ENCODE measurements at regions not wholly inside any gene's neighbourhood (a gene's known extent, or its start where the extent isn't known, plus 50 kb on each side); places are given as distances from the start of the nearest gene placed in this dataset.

DNA sequence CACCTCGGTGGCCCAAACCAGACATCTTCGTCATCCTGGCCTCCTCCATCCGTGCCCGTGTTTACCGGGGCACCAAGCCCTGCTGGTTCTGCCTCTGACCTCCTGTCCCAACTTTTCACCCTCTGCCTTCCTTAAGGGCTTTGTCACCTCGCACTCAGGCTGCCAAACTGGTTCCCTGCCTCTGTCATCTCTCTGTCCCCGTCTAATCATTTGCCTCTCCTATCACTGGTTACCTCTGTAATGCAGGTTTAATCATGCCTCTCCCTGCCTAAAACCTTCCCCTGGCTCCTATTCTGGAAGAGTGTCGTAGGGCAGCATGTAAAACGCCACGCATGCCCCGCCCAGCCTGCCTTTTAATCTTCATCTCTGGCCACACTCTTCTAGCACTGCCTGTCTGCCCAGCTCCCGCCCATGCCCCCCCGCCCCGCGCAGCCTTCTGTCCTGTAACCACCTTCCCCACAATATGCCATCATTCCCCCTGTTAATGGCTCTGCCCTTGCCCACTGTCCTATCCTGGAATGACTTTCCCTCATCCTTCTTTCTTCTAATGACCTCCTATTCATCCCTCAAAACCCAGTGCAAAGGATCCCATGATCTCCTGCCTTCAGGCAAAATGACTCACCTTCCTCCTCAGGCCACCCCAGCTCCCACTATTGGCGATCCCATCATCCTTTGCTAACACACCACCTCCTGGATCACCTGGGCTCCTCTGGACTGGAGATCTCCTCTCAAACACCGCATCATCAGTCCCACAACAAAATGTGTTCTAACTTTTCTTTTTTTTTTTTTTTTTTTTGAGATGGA lies 66.7 kb downstream of the PEX11G start:
- Histone ChIP-seq H3K9ac (ENCODE audit: insufficient read depth, low read length) (no peak overlapping the region), H3K79me2 (ENCODE audit: control insufficient read depth, insufficient read depth, low read length) (peaks cover 1% of the 10 kb centered on the region), H3K27ac (ENCODE audit: insufficient read depth, low read length) (no peak overlapping the region), H3K9me3 (ENCODE audit: control insufficient read depth, insufficient read depth, low read depth, low read length) (no peaks in the 10 kb centered on the region), H4K20me1 (ENCODE audit: control insufficient read depth, extremely low read depth, insufficient read depth, low read length) (no peaks in the 10 kb centered on the region), H2AFZ (ENCODE audit: low read length) (no peak overlapping the region), H3K4me2 (ENCODE audit: extremely low read depth, insufficient read depth, low read length) (no peak overlapping the region), H3K36me3 (ENCODE audit: control insufficient read depth, insufficient read depth, low read length) (no peaks in the 10 kb centered on the region), H3K4me1 (ENCODE audit: control insufficient read depth, extremely low read depth, insufficient read depth, low read length) (no peaks in the 10 kb centered on the region), H3K4me3 (replicated peaks in 1 of 4; ENCODE audit: control extremely low read depth in 1 of 4, insufficient read depth in 1 of 4, low read depth in 3 of 4, low read length in 4 of 4) (no peak overlapping the region), H3K27me3 (ENCODE audit: control insufficient read depth, insufficient read depth, low read length) (no peaks in the 10 kb centered on the region)
- TF ChIP-seq, protein P1, sequence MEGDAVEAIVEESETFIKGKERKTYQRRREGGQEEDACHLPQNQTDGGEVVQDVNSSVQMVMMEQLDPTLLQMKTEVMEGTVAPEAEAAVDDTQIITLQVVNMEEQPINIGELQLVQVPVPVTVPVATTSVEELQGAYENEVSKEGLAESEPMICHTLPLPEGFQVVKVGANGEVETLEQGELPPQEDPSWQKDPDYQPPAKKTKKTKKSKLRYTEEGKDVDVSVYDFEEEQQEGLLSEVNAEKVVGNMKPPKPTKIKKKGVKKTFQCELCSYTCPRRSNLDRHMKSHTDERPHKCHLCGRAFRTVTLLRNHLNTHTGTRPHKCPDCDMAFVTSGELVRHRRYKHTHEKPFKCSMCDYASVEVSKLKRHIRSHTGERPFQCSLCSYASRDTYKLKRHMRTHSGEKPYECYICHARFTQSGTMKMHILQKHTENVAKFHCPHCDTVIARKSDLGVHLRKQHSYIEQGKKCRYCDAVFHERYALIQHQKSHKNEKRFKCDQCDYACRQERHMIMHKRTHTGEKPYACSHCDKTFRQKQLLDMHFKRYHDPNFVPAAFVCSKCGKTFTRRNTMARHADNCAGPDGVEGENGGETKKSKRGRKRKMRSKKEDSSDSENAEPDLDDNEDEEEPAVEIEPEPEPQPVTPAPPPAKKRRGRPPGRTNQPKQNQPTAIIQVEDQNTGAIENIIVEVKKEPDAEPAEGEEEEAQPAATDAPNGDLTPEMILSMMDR (conservative IDR thresholded peaks at IDR 0.05 in 1 of 2, IDR thresholded peaks at IDR 0.05 in 1 of 2; ENCODE audit: low read depth in 1 of 2, low read length in 2 of 2) = no peak
- TF ChIP-seq EZH2 (IDR thresholded peaks at IDR 0.05; ENCODE audit: low read length, missing control alignments) = no peak
- DNase-seq (ENCODE audit: low read depth in 2 of 2) = no peak
